HepG2 (cell line): ENCODE measurements at regions not wholly inside any gene's neighbourhood (a gene's known extent, or its start where the extent isn't known, plus 50 kb on each side); places are given as distances from the start of the nearest gene placed in this dataset.

Experiments used
- ATAC-seq: fragments of 200-7000 bp; cut with Tn5 transposase; 3 replicates; pipeline ENCODE4 v1.9.1; 2020; ENCODE audit warnings: mild to moderate bottlenecking, moderate library complexity
- BruUV-seq: library from RNA; stranded (reverse); fragments of 400-500 nt; replicated peaks from 2 replicates; lab custom pipeline; 2021; lab: Mats Ljungman, UMichigan
- CTCF ChIA-PET: fragments of 300-600 bp; formaldehyde crosslinking; extraction: SDS; loops from one replicate; lab custom pipeline; 2021; ENCODE audit warnings: low total read pairs, inconsistent platforms, low intra/inter-chr PET ratio; lab: Yijun Ruan, JAX
- POLR2A ChIA-PET: fragments of 350-600 bp; sonication (Branson Sonifier 250); formaldehyde crosslinking; loops from one replicate; lab custom pipeline; 2020; ENCODE audit warnings: antibody characterized with exemption, inconsistent platforms; lab: Yijun Ruan, JAX
- DNase-seq: peaks from one replicate; pipeline ENCODE4 v3.0.0-alpha.2; 2015; ENCODE audit warnings: low spot score
- FAIRE-seq: peaks from 3 replicates; lab custom pipeline; 2011; peaks lifted over from hg19 to GRCh38; lab: Jason Lieb, UNC
- H2AFZ ChIP-seq: one replicate; pipeline ENCODE4 v1.6.1; 2011; ENCODE audit warnings: low read length, inconsistent platforms
- H3K27ac ChIP-seq: fragments of 300-600 bp; 3 replicates; pipeline ENCODE4 v1.8.0; 2011; ENCODE audit warnings: mixed run types, mild to moderate bottlenecking, mixed read lengths, low read length, inconsistent platforms; ENCODE audit not compliant: insufficient read depth; ENCODE audit errors: extremely low read length
- H3K27me3 ChIP-seq, 2 experiments: fragments of 200-600 bp in 1 of 2; 2 replicates in 1 of 2; 3 replicates in 1 of 2; pipeline versions ENCODE4 v1.6.0 to v1.8.0; 2011; ENCODE audit warnings: low read length in 2 of 2, mild to moderate bottlenecking in 2 of 2, moderate library complexity in 2 of 2, inconsistent platforms in 1 of 2; ENCODE audit not compliant: insufficient read depth in 2 of 2, control insufficient read depth in 1 of 2
- H3K36me3 ChIP-seq, 2 experiments: fragments of 200-600 bp in 1 of 2; replicated peaks in 1 of 2; 2 replicates in 1 of 2; 3 replicates in 1 of 2; pipeline versions ENCODE4 v1.5.1 to v1.8.0; 2011; ENCODE audit warnings: low read length in 2 of 2, inconsistent platforms in 1 of 2; ENCODE audit not compliant: insufficient read depth in 2 of 2, control insufficient read depth in 1 of 2
- H3K4me1 ChIP-seq: 2 replicates; pipeline ENCODE4 v1.5.1; 2012; ENCODE audit warnings: low read length, inconsistent platforms; ENCODE audit not compliant: insufficient read depth
- H3K4me2 ChIP-seq: 2 replicates; pipeline ENCODE4 v1.6.0; 2011; ENCODE audit warnings: low read depth, low read length, inconsistent platforms
- H3K4me3 ChIP-seq, 3 experiments: fragments of 200-600 bp in 1 of 3; sonication (generic), shearing (Covaris generic) in 1 of 3; replicated peaks in 1 of 3; 2 replicates each; pipeline ENCODE4 v1.5.1; 2011 to 2016; ENCODE audit warnings: low read length in 3 of 3, inconsistent platforms in 2 of 3, low read depth in 2 of 3, mild to moderate bottlenecking in 2 of 3, control low read depth in 1 of 3, mixed read lengths in 1 of 3; ENCODE audit not compliant: insufficient read depth in 1 of 3
- H3K79me2 ChIP-seq: one replicate; pipeline ENCODE4 v1.6.1; 2011; ENCODE audit warnings: low read length, inconsistent platforms; ENCODE audit not compliant: insufficient read depth
- H3K9ac ChIP-seq: 2 replicates; pipeline ENCODE4 v1.6.0; 2011; ENCODE audit warnings: mild to moderate bottlenecking, low read depth, low read length, inconsistent platforms; ENCODE audit not compliant: insufficient read depth
- H3K9me3 ChIP-seq: 2 replicates; pipeline ENCODE4 v1.5.1; 2012; ENCODE audit warnings: mild to moderate bottlenecking, low read length
- H4K20me1 ChIP-seq: 2 replicates; pipeline ENCODE4 v1.6.0; 2011; ENCODE audit warnings: inconsistent platforms, mild to moderate bottlenecking, low read length, moderate library complexity; ENCODE audit not compliant: insufficient read depth
- EP300 ChIP-seq, 3 experiments: sonication (generic) in 1 of 3; formaldehyde crosslinking in 1 of 3; IDR thresholded peaks; 2 replicates each; pipeline versions ENCODE4 v1.5.1 to v1.6.1; 2011 to 2020; ENCODE audit warnings: low read depth in 2 of 3, low read length in 2 of 3, borderline replicate concordance in 1 of 3, improper control_type of control experiment in 1 of 3, mild to moderate bottlenecking in 1 of 3, missing genetic modification reagents in 1 of 3, moderate library complexity in 1 of 3
- MAFF ChIP-seq: IDR thresholded peaks from 2 replicates; pipeline ENCODE4 v1.6.1; 2011; ENCODE audit warnings: low read depth, low read length, improper control_type of control experiment
- MAFK ChIP-seq, 2 experiments: IDR thresholded peaks in 1 of 2; conservative IDR thresholded peaks in 1 of 2; 2 replicates each; pipeline ENCODE4 v1.6.1; 2011; ENCODE audit warnings: improper control_type of control experiment in 2 of 2, low read length in 2 of 2
- MYC ChIP-seq: sonication (generic); formaldehyde crosslinking; IDR thresholded peaks from 2 replicates; pipeline ENCODE4 v1.9.0; 2021; ENCODE audit warnings: missing genetic modification reagents, borderline replicate concordance
- SOX5 ChIP-seq: IDR thresholded peaks from 2 replicates; pipeline ENCODE4 v1.6.1; 2016; ENCODE audit warnings: borderline replicate concordance
- ZBTB3 ChIP-seq: sonication (generic); formaldehyde crosslinking; IDR thresholded peaks from 2 replicates; pipeline ENCODE4 v1.4.0; 2020; ENCODE audit warnings: low read depth, mild to moderate bottlenecking, moderate library complexity, missing genetic modification reagents, borderline replicate concordance
- ZNF326 ChIP-seq: sonication (generic); formaldehyde crosslinking; IDR thresholded peaks from 2 replicates; pipeline ENCODE4 v1.4.0; 2020; ENCODE audit warnings: missing genetic modification reagents, borderline replicate concordance
- in situ Hi-C: cut with HindIII; loops from 2 replicates; pipeline ENCODE4 v1.10.0; 2017; ENCODE audit warnings: low pct_unique_long_range_greater_than_20kb; ENCODE audit not compliant: extremely low pct_ligation_motif_present
- intact Hi-C: fragments of 100-400 bp; cut with micrococcal nuclease; formaldehyde crosslinking; loops from one replicate; pipeline ENCODE4 v1.10.0; 2022; ENCODE audit not compliant: unreplicated experiment
- TF ChIP-seq, protein P1 (sequence below): sonication (generic); formaldehyde crosslinking; IDR thresholded peaks from 2 replicates; pipeline ENCODE4 v1.4.0; 2020; ENCODE audit warnings: missing genetic modification reagents

- TF ChIP-seq EP300 (IDR thresholded peaks at IDR 0.05; ENCODE audit: low read depth in 2 of 2, low read length in 2 of 2) (no peak), EP300 (CRISPR knock-in tag; IDR thresholded peaks at IDR 0.05; ENCODE audit: borderline replicate concordance) (no peak), ZNF326 (CRISPR knock-in tag) (no peak), ZBTB3 (CRISPR knock-in tag) (no peak), SOX5 (no peak)
- TF ChIP-seq, protein P1, sequence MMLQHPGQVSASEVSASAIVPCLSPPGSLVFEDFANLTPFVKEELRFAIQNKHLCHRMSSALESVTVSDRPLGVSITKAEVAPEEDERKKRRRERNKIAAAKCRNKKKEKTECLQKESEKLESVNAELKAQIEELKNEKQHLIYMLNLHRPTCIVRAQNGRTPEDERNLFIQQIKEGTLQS (CRISPR knock-in tag): no peak
These were observed 1333.5 kb upstream of the CELF2 start (continued) for GRCh38 chr10:9684186-9684585.

GRCh38 chr10:9685596-9685995 is 1332.1 kb upstream of the CELF2 start:
- H3K9me3 ChIP-seq: peaks cover 80% of the 10 kb centered on the region
- DNase-seq (no peak), FAIRE-seq (no peak), ATAC-seq (no peak)
- CTCF ChIA-PET: no interaction called here
- no peaks in the 10 kb centered on the region for H3K36me3 ChIP-seq
- no peak overlapping the region for H3K9ac ChIP-seq
- H3K4me2 ChIP-seq: no peak overlapping the region
- no TSS peak for BruUV-seq
- intact Hi-C loops (no loop called here), in situ Hi-C loops (no loop called here)
- H3K4me3 ChIP-seq: no peak overlapping the region
- no peaks in the 10 kb centered on the region for H4K20me1 ChIP-seq
- H3K27ac ChIP-seq: no peak overlapping the region
- H3K27me3 ChIP-seq: no peaks in the 10 kb centered on the region
- H2AFZ ChIP-seq: no peak overlapping the region
- no peaks in the 10 kb centered on the region for H3K4me1 ChIP-seq
- POLR2A ChIA-PET: no interaction called here
- no peaks in the 10 kb centered on the region for H3K79me2 ChIP-seq
- TF ChIP-seq MYC (CRISPR knock-in tag) (no peak), MAFK (conservative IDR thresholded peaks at IDR 0.05 in 1 of 2, IDR thresholded peaks at IDR 0.05 in 1 of 2; ENCODE audit: low read length in 2 of 2) (peak; percentile 82 to 92), MAFF (peak; percentile 87)
